Mucosa of descending colon (tissue), 3 donors: ENCODE measurements at regions not wholly inside any gene's neighbourhood (a gene's known extent, or its start where the extent isn't known, plus 50 kb on each side); places are given as distances from the start of the nearest gene placed in this dataset.

ENCODE experiments used
- ATAC-seq: fragments of 200-7000 bp; cut with Tn5 transposase; one replicate; pipeline ENCODE4 v1.9.1; 2020; ENCODE audit warnings: mild to moderate bottlenecking, moderate library complexity
- DNase-seq, 3 donors: peaks; one replicate each; pipeline ENCODE4 v3.0.0-alpha.2; 2020
- H3K36me3 ChIP-seq: fragments of 200-600 bp; one replicate; pipeline ENCODE4 v1.8.0; 2021; ENCODE audit warnings: low read depth, mild to moderate bottlenecking
- H3K4me1 ChIP-seq: fragments of 200-600 bp; one replicate; pipeline ENCODE4 v1.8.0; 2021; ENCODE audit warnings: low read depth, mild to moderate bottlenecking
- H3K4me3 ChIP-seq: fragments of 200-600 bp; one replicate; pipeline ENCODE4 v1.8.0; 2021; ENCODE audit warnings: mild to moderate bottlenecking
- H3K9me3 ChIP-seq: fragments of 200-600 bp; one replicate; pipeline ENCODE4 v1.8.0; 2021; ENCODE audit warnings: mild to moderate bottlenecking
- CTCF ChIP-seq: fragments of 200-600 bp; IDR thresholded peaks from one replicate; pipeline ENCODE4 v1.8.0; 2022; ENCODE audit warnings: antibody characterized with exemption, mild to moderate bottlenecking
- intact Hi-C, 2 donors: fragments of 100-400 bp; cut with DNase I in 1 of 2; cut with micrococcal nuclease in 1 of 2; formaldehyde crosslinking; loops; one replicate each; pipeline versions ENCODE4 v1.11.0 to v1.11.1; 2022; cut with DNase I, micrococcal nuclease
- donor health status: DM: no; HTN: no; CAD: no; lungs with moderate emphysema.
- donor health status: DM: no; HTN: no; CAD: no.
- donor health status: DM: no; HTN: yes; CAD: no.

GRCh38 chrY:14472421-14472820 is 51.9 kb upstream of the NLGN4Y start:
- TF ChIP-seq CTCF, result no peak
- intact Hi-C loops, result no loop called here
- no peaks in the 10 kb centered on the region for H3K9me3 ChIP-seq
- no peaks in the 10 kb centered on the region for H3K36me3 ChIP-seq
- ATAC-seq (no peak), DNase-seq (no peak)
- H3K4me3 ChIP-seq, result no peak overlapping the region
- no peaks in the 10 kb centered on the region for H3K4me1 ChIP-seq

- intact Hi-C loops, result no loop called here
- DNase-seq, result no peak
- TF ChIP-seq CTCF, result no peak
- Histone ChIP-seq H3K36me3 (no peaks in the 10 kb centered on the region), H3K4me3 (no peak overlapping the region), H3K4me1 (no peaks in the 10 kb centered on the region), H3K9me3 (no peaks in the 10 kb centered on the region)
- ATAC-seq, result no peak
These were observed 51.0 kb upstream of the NLGN4Y start for GRCh38 chrY:14473320-14473719.
